D721Med (cell line): ENCODE measurements at regions not wholly inside any gene's neighbourhood (a gene's known extent, or its start where the extent isn't known, plus 50 kb on each side); places are given as distances from the start of the nearest gene placed in this dataset.

Source experiments
- DNase-seq: peaks from one replicate; pipeline ENCODE4 v3.0.0; 2011; ENCODE audit warnings: low spot score; ENCODE audit not compliant: insufficient read length
- FAIRE-seq: peaks from 2 replicates; lab custom pipeline; 2011; peaks lifted over from hg19 to GRCh38; lab: Jason Lieb, UNC
- TF ChIP-seq, protein P1 (sequence below): IDR thresholded peaks from 2 replicates; pipeline ENCODE4 v1.5.1; 2012; ENCODE audit warnings: mild to moderate bottlenecking, control low read depth; ENCODE audit not compliant: insufficient read depth; ENCODE audit errors: missing control alignments

GRCh38 chr21:22490049-22490448 lies 1491.8 kb downstream of the NCAM2 start:
- DNase-seq (no peak), FAIRE-seq (no peak)
- TF ChIP-seq, protein P1, sequence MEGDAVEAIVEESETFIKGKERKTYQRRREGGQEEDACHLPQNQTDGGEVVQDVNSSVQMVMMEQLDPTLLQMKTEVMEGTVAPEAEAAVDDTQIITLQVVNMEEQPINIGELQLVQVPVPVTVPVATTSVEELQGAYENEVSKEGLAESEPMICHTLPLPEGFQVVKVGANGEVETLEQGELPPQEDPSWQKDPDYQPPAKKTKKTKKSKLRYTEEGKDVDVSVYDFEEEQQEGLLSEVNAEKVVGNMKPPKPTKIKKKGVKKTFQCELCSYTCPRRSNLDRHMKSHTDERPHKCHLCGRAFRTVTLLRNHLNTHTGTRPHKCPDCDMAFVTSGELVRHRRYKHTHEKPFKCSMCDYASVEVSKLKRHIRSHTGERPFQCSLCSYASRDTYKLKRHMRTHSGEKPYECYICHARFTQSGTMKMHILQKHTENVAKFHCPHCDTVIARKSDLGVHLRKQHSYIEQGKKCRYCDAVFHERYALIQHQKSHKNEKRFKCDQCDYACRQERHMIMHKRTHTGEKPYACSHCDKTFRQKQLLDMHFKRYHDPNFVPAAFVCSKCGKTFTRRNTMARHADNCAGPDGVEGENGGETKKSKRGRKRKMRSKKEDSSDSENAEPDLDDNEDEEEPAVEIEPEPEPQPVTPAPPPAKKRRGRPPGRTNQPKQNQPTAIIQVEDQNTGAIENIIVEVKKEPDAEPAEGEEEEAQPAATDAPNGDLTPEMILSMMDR: no peak

DNA sequence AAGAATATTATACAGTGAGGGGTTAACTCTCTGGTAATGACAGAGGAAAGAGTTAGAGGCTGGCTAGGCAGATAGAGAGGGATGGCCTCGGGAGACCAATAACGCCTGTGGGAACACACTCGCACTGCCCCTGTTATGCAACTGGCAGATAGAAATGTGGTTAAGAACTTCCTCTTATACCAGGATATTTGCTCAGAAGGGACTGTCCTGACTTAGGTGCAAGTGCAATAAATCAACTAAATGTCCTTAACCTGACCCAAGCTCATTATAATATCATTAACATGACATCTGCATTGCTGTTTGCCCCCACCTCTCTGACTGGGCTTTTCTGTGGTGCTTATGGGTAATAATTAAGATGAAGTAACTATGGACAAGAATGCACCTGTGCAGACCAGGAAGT lies 1518.0 kb downstream of the NCAM2 start:
- no peak for DNase-seq
- TF ChIP-seq, protein P1: no peak
- FAIRE-seq: no peak

GRCh38 chr21:22535630-22536029 lies 1537.4 kb downstream of the NCAM2 start:
- FAIRE-seq (no peak), DNase-seq (no peak)
- TF ChIP-seq, protein P1: no peak

GRCh38 chr21:22536509-22536908 lies 1538.3 kb downstream of the NCAM2 start:
- TF ChIP-seq, protein P1: no peak

DNA sequence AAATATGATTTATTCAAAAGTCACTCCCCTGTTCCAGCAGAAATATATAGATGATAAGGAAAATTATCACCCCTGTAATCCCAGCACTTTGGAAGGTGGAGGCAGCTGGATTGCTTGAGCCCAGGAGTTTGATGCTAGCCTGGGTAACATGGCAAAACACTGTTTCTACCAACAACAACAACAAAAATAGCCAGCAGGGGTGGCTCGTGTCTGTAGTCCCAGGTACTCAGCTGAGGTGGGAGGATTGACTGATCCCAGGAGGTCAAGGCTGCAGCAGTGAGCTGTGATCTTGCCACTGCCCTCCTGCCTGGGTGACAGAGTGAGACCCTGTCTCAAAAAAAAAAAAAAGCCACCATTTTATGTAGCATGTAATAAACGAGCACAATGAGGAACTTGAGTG lies 1546.5 kb downstream of the NCAM2 start:
- TF ChIP-seq, protein P1: no peak
- DNase-seq: no peak
- no peak for FAIRE-seq

More at GRCh38 chr21:22536509-22536908, 1538.3 kb downstream of the NCAM2 start:
- DNase-seq (no peak), FAIRE-seq (no peak)

- TF ChIP-seq, protein P1: no peak
- FAIRE-seq (no peak), DNase-seq (no peak)
These were observed 1554.2 kb downstream of the NCAM2 start for GRCh38 chr21:22552390-22552789.

- TF ChIP-seq, protein P1: no peak
- FAIRE-seq (no peak), DNase-seq (no peak)
These were observed 1556.6 kb downstream of the NCAM2 start for GRCh38 chr21:22554690-22555316.
